NB4 (cell line): ENCODE measurements at regions not wholly inside any gene's neighbourhood (a gene's known extent, or its start where the extent isn't known, plus 50 kb on each side); places are given as distances from the start of the nearest gene placed in this dataset.

Source experiments
- DNase-seq: peaks from one replicate; pipeline ENCODE4 v3.0.0; 2010; ENCODE audit warnings: low read depth
- H3K4me3 ChIP-seq: one replicate; pipeline ENCODE4 v1.5.1; 2011; ENCODE audit warnings: mild to moderate bottlenecking, low read depth, low read length, moderate library complexity
- CTCF ChIP-seq: IDR thresholded peaks from one replicate; pipeline ENCODE4 v1.5.1; 2012; ENCODE audit warnings: low read depth, low read length
- MYC ChIP-seq: IDR thresholded peaks from 2 replicates; pipeline ENCODE4 v1.6.1; 2011; ENCODE audit warnings: low read depth, low read length
- POLR2A ChIP-seq: IDR thresholded peaks from 2 replicates; pipeline ENCODE4 v1.6.1; 2011; ENCODE audit warnings: mild to moderate bottlenecking; ENCODE audit not compliant: insufficient read length; ENCODE audit errors: extremely low read depth
- TF ChIP-seq, protein P1 (sequence below): IDR thresholded peaks from 2 replicates; pipeline ENCODE4 v1.6.1; 2011; ENCODE audit warnings: low read depth, low read length

DNA sequence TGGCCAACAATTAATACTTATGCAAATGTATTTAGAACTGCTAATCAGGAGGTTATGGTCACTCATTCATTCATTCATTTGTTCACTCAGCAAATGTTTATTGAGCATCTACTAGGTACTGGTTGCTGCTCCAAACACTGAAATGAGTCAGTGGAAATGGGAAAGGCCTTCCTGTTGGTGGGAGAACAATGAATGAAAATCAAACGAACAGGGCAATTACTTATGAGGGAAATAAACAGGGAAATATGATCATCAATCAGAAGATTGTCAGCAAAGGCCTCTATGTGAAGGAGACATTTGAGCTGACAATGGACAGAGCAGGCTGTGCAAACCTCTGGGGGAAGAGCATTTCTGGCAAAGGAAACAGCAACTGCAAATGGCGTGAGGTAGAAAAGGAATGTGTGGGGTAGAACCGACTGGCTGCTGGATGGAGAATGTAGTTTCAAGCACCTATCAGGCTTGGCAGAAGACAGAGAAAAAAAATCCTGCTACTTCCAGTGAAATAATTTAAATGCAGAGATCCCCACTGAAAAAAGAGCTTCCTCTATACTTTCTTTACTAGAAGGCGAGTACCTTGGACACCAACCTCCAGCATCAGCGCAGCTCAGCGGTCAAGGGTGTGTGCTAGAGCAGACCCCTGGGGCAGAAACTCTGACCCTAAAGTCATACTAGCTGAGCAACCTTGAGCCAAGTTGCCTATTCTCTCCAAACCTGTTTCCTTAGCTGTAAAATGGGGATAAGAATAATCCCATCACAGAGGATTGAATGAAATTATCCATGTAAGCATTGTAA lies 108.8 kb upstream of the EEPD1 start:
- H3K4me3 ChIP-seq = no peak overlapping the region
- TF ChIP-seq POLR2A (no peak), CTCF (no peak), MYC (no peak)
- TF ChIP-seq, protein P1, sequence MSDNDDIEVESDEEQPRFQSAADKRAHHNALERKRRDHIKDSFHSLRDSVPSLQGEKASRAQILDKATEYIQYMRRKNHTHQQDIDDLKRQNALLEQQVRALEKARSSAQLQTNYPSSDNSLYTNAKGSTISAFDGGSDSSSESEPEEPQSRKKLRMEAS = no peak
- no peak for DNase-seq

GRCh38 chr7:36045326-36045725 lies 107.7 kb upstream of the EEPD1 start:
- H3K4me3 ChIP-seq = no peak overlapping the region
- no peak for DNase-seq
- TF ChIP-seq MYC (no peak), CTCF (no peak), POLR2A (no peak)
- TF ChIP-seq, protein P1 = no peak

DNA sequence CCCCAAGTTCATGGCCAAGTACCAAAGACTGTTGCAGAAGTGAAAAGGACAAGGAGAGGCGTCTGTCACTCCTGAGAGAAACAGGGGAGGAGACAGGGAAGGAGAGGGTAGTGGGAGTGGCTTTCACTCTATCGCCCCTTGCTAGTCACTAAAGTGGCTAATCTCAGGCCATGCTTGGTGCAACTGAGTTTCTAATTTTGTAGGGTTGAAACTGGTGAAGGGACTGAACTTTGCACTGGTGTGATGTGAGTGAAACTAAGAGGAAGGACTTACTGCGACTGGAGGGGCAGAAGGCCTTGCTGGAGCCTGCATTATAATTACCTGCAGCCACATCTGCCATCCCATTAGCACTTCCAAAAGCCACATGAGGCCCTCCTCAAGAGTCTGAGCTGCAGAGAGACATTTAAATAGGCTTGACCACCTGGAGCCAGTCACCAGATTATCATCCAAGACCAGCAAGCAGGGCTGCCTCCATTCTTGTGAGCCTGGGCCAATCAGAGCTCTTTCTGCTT lies 107.2 kb upstream of the EEPD1 start:
- no peak overlapping the region for H3K4me3 ChIP-seq
- no peak for DNase-seq
- no peak for TF ChIP-seq CTCF
- no peak for TF ChIP-seq POLR2A
- TF ChIP-seq, protein P1 = no peak
- no peak for TF ChIP-seq MYC

GRCh38 chr7:36047091-36047658 lies 105.9 kb upstream of the EEPD1 start:
- no peak overlapping the region for H3K4me3 ChIP-seq
- TF ChIP-seq, protein P1 = no peak
- no peak for TF ChIP-seq POLR2A
- TF ChIP-seq CTCF = peak; percentile 38
- DNase-seq = peak; percentile 54

DNA sequence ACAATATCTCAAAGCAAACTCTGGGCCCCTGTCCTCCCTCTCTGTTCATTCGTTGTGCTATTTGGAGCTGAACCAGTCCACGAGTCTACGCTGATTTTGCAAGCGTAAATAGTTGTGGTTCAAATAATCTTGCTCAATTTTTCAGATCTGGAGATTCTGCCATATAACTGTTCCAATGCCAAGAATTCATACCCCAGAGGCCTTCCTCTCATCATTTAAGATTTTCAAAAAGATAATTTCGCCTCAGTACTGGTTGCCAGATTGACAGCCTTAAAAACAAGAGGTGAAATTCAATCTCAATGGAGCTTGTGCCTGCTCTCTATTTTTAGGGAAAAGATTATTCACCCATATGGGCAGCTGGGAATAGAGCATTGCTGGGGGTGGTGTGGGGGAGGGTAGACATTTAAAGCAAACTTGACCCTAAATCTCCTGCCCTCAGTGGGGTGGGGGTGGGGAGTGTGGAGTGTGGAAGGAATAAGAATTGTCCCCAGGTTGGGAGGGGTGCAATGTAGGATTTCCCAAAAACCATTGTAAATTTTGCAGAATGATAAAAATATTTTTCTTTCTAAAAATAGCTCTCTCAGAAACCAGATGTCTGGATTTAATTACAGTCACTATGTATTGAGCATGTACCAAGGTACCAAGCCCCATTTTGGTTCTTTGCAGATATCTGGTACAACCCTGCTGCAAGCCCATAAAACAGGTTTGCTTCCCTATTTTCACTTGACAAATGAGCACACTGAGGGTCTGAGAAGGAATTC lies 104.7 kb upstream of the EEPD1 start:
- no peak for TF ChIP-seq MYC
- no peak for TF ChIP-seq POLR2A
- TF ChIP-seq, protein P1 = no peak
- no peak for TF ChIP-seq CTCF
- DNase-seq = peak; percentile 53
- no peak overlapping the region for H3K4me3 ChIP-seq
